Fibroblast of villous mesenchyme (primary cell): ENCODE measurements at regions not wholly inside any gene's neighbourhood (a gene's known extent, or its start where the extent isn't known, plus 50 kb on each side); places are given as distances from the start of the nearest gene placed in this dataset.

ENCODE experiments used
- DNase-seq: peaks from one replicate; pipeline ENCODE4 v3.0.0-alpha.2; 2010; ENCODE audit warnings: low read depth
- H3K4me3 ChIP-seq: 2 replicates; pipeline ENCODE4 v1.5.1; 2011; ENCODE audit warnings: low read depth, mild to moderate bottlenecking, low read length
- TF ChIP-seq, protein P1 (sequence below): IDR thresholded peaks from 2 replicates; pipeline ENCODE4 v1.5.1; 2012; ENCODE audit warnings: low read depth, mild to moderate bottlenecking, low read length; ENCODE audit not compliant: insufficient read depth

DNA sequence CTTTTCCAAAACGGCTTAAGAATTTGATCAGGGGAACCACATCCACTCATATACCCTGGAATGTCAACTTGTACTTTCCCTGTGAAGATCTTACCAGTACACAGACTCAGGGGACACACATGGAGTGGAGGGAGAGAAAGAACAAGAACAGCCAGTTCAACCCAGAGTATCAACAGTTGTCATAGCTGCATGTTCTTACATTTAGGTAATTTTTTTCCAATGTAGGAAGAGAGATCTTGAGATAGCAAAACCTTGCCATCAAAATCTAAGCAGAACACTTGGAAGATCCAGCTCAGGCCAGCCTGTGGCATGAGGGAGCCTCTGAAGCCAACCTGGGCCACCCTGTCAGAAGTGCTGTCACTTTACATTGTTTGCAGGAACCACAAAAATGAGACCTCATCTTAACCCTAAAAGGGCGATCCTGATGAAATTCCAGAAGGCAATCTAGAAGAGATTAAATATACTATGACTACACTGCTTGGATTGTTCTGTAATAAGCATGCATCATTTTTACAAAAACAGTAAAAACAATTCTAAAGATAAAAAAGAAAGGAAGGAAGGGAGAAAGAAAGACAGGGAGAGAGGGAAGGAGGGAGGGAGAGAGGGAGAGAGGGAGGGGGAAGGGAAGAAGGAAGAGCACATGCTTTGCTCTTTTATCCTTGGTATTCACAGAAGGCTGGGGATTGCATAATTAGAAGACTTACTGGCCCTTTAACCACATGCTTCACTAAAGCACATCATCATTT, 124.7 kb upstream of the TCF21 start:
- TF ChIP-seq, protein P1, sequence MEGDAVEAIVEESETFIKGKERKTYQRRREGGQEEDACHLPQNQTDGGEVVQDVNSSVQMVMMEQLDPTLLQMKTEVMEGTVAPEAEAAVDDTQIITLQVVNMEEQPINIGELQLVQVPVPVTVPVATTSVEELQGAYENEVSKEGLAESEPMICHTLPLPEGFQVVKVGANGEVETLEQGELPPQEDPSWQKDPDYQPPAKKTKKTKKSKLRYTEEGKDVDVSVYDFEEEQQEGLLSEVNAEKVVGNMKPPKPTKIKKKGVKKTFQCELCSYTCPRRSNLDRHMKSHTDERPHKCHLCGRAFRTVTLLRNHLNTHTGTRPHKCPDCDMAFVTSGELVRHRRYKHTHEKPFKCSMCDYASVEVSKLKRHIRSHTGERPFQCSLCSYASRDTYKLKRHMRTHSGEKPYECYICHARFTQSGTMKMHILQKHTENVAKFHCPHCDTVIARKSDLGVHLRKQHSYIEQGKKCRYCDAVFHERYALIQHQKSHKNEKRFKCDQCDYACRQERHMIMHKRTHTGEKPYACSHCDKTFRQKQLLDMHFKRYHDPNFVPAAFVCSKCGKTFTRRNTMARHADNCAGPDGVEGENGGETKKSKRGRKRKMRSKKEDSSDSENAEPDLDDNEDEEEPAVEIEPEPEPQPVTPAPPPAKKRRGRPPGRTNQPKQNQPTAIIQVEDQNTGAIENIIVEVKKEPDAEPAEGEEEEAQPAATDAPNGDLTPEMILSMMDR: no peak
- DNase-seq: peak; percentile 75
- H3K4me3 ChIP-seq: no peak overlapping the region

GRCh38 chr6:133764754-133765208, 124.1 kb upstream of the TCF21 start:
- H3K4me3 ChIP-seq: no peak overlapping the region
- DNase-seq: no peak
- TF ChIP-seq, protein P1: no peak

GRCh38 chr6:133767357-133767970, 121.4 kb upstream of the TCF21 start:
- no peak for DNase-seq

DNA sequence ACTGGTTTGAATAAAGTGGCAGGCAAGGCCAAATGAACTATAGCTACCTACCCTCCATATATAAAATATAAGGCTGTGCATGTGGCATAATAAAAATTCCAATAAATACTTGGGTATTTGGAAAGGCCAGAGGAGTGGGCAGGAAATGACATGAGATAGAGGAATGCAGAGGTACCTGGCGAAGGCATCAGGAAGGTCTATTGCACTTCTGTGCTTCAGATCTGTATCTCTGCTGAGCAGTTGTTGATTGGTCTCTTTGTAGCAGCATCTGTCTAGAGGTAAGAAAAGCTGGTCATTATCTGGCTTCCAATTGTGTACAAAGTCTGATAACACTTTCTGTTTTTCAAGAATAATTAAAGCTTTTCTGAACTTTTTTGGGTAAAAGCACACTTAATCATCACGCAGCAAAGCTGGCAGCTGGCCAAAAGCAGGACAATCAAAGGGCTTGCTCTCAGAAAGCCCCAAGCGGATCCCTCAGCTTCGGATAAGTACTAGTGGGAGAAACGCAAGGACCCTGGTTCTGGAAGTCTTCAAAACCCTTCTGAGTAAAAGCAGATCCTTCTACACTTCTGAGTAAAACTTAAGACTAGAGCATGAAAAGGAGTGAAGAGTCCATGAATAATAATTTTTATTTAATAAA, 120.1 kb upstream of the TCF21 start:
- H3K4me3 ChIP-seq: no peak overlapping the region
- TF ChIP-seq, protein P1: no peak
- peak; percentile 62 for DNase-seq

More at GRCh38 chr6:133767357-133767970, 121.4 kb upstream of the TCF21 start:
- no peak overlapping the region for H3K4me3 ChIP-seq
- TF ChIP-seq, protein P1: no peak

GRCh38 chr6:133769463-133769862, 119.5 kb upstream of the TCF21 start:
- H3K4me3 ChIP-seq: no peak overlapping the region
- DNase-seq: no peak
- TF ChIP-seq, protein P1: no peak

DNA sequence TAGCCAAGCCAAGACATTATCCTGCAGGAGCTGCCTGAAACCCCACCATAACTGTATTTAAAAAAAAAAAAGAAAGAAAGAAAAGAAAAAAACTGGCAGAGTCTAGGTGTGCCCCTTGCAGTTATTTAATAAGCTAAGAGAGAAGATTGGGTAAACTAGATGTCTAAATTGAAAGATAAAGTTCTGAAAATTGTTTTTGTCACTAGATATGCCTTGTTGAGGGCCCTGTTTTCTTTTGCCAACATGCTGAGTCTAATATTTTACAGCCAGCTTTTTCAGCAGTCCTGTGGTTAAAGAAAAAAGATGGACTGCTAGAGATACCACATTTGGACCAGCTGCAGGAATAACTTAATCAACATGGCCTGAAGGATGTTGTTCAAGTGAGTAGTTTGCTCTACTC, 116.3 kb upstream of the TCF21 start:
- TF ChIP-seq, protein P1: no peak
- H3K4me3 ChIP-seq: no peak overlapping the region
- DNase-seq: no peak
